ENCODE measurements at regions not wholly inside any gene's neighbourhood (a gene's known extent, or its start where the extent isn't known, plus 50 kb on each side); places are given as distances from the start of the nearest gene placed in this dataset.

- H3K23ac ChIP-seq (ENCODE audit: insufficient read length): no peak overlapping the region
- H3K14ac ChIP-seq (ENCODE audit: insufficient read length): no peak overlapping the region
- no peaks in the 10 kb centered on the region for H4K20me1 ChIP-seq (replicated peaks in 1 of 2; ENCODE audit: control insufficient read depth in 1 of 2, insufficient read depth in 2 of 2, low read length in 2 of 2)
- H3K4me2 ChIP-seq (ENCODE audit: insufficient read depth in 1 of 2, low read depth in 2 of 2, low read length in 2 of 2): no peak overlapping the region
- no peak overlapping the region for H3K56ac ChIP-seq (replicated peaks; ENCODE audit: insufficient read length, low read depth, low read length)
- TF ChIP-seq CTCF (IDR thresholded peaks at IDR 0.05; ENCODE audit: control extremely low read depth in 1 of 3, insufficient read depth in 1 of 3, low read depth in 1 of 3, low read length in 3 of 3) (peak in 2 of 3 experiments; percentile 18 to 26; a peak in 3 of 4 replicates), RAD21 (IDR thresholded peaks at IDR 0.05 in 1 of 2, conservative IDR thresholded peaks at IDR 0.05 in 1 of 2; ENCODE audit: low read depth in 2 of 2, low read length in 2 of 2) (peak in 1 of 2 experiments; percentile 36; a peak in 2 of 4 replicates), RBBP5 (IDR thresholded peaks at IDR 0.05; ENCODE audit: borderline replicate concordance, low read depth, low read length) (no peak)
- H3K79me1 ChIP-seq (ENCODE audit: low read depth, low read length): 0 out of 2 replicates have a peak, but pooled peaks cover 3% of the 10 kb centered on the region
- no peak overlapping the region for H4K8ac ChIP-seq (ENCODE audit: extremely low read depth, insufficient read depth, low read length)
- no peak overlapping the region for H2BK12ac ChIP-seq (ENCODE audit: low read depth, low read length)
- no peak overlapping the region for H2AK5ac ChIP-seq (ENCODE audit: low read depth, low read length)
- POLR2A ChIA-PET (ENCODE audit: partially characterized antibody): interaction anchor here (0.9 kb wide), 1 partner anchor 9 kb away, joined by 3 read pairs; no protein-coding TSS in a partner anchor
- peaks cover 0 to 15% of the 10 kb centered on the region in 2 experiments; a peak in 3 of 4 replicates for H3K79me2 ChIP-seq (ENCODE audit: control insufficient read depth in 1 of 2, insufficient read depth in 2 of 2, low read length in 2 of 2)
- H3K27ac ChIP-seq (ENCODE audit: low read depth, low read length): no peak overlapping the region
- H3K23me2 ChIP-seq (ENCODE audit: low read depth, low read length): no peaks in the 10 kb centered on the region
- CTCF ChIA-PET (ENCODE audit: partially characterized antibody): interaction anchor here (0.7 to 1.3 kb wide), 4 partner anchors 10 to 136 kb away, joined by 3 to 4 read pairs (median 3); no protein-coding TSS in a partner anchor
- H3K36me3 ChIP-seq (ENCODE audit: control insufficient read depth in 2 of 4, insufficient read depth in 4 of 4, low read length in 3 of 4): no peaks in the 10 kb centered on the region
- no peak overlapping the region for H2BK120ac ChIP-seq (replicated peaks; ENCODE audit: low read depth, low read length)
- no peak overlapping the region for H2BK20ac ChIP-seq (ENCODE audit: low read length)
- no peak overlapping the region for H2AFZ ChIP-seq (ENCODE audit: low read length)
- FAIRE-seq: no peak
- WGBS, 2 experiments (ENCODE audit: extremely low coverage in 1 of 2, insufficient coverage in 1 of 2, insufficient read length in 1 of 2, insufficient replicate concordance in 2 of 2, low coverage in 1 of 2, low lambda C conversion rate in 2 of 2, missing lambda C conversion rate in 1 of 2): 84% methylated on average over 3 of the region's 3 CpGs; no CpG with 5 or more reads in 1 of the 2 experiments
- H3K9ac ChIP-seq (replicated peaks in 1 of 4; ENCODE audit: extremely low read depth in 1 of 4, low read depth in 3 of 4, low read length in 3 of 4): no peak overlapping the region
- no peak overlapping the region for H3K4me3 ChIP-seq (ENCODE audit: extremely low read depth in 1 of 4, insufficient read depth in 2 of 4, low read depth in 3 of 4, low read length in 4 of 4)
- peaks cover 0 to 5% (median 0%) of the 10 kb centered on the region in 4 experiments; a peak in 4 of 7 replicates for H3K4me1 ChIP-seq (replicated peaks in 1 of 4; ENCODE audit: control insufficient read depth in 3 of 4, insufficient read depth in 4 of 4, low read length in 3 of 4)
- no peak overlapping the region for H3K4ac ChIP-seq (replicated peaks; ENCODE audit: insufficient read length, low read depth, low read length)
- H3K9me3 ChIP-seq (ENCODE audit: insufficient read depth in 2 of 2, low read depth in 1 of 2, low read length in 1 of 2): no peaks in the 10 kb centered on the region
- H3K27me3 ChIP-seq (replicated peaks in 1 of 4; ENCODE audit: control insufficient read depth in 3 of 4, extremely low read depth in 1 of 4, insufficient read depth in 3 of 4, low read length in 3 of 4): no peaks in the 10 kb centered on the region
- H4K91ac ChIP-seq (replicated peaks; ENCODE audit: insufficient read length, low read length): no peak overlapping the region
- no peak overlapping the region for H2BK5ac ChIP-seq (ENCODE audit: low read depth, low read length)
- no peak overlapping the region for H4K5ac ChIP-seq (ENCODE audit: insufficient read length, low read depth, low read length)
- H2BK15ac ChIP-seq (ENCODE audit: low read length): no peak overlapping the region
- no peak for DNase-seq (ENCODE audit: low read depth in 1 of 2, low spot score in 2 of 2)
- no peak overlapping the region for H3K18ac ChIP-seq (ENCODE audit: extremely low read depth, low read length)
Observed at GRCh38 chr11:92382311-92382710, 157.7 kb downstream of the FAT3 start.
